Gastrocnemius medialis (tissue), 4 donors: ENCODE measurements at regions not wholly inside any gene's neighbourhood (a gene's known extent, or its start where the extent isn't known, plus 50 kb on each side); places are given as distances from the start of the nearest gene placed in this dataset.

ENCODE experiments used
- ATAC-seq, 2 donors: fragments of 150-250 bp; one replicate each; pipeline ENCODE4 v1.9.1; 2016
- DNase-seq, 2 donors: peaks; one replicate each; pipeline ENCODE4 v3.0.0-alpha.2; 2019
- H3K27ac ChIP-seq, 4 donors: fragments of 200-600 bp; sonication (generic); 1 replicate in 1 of 4; 2 replicates in 3 of 4; pipeline ENCODE4 v1.5.1; 2016 to 2018; ENCODE audit warnings: mild to moderate bottlenecking in 2 of 4, moderate library complexity in 1 of 4
- H3K27me3 ChIP-seq, 3 donors: fragments of 200-600 bp; sonication (generic) in 2 of 3; 1 replicate in 1 of 3; 2 replicates in 2 of 3; pipeline versions ENCODE4 v1.5.1 to v1.6.0; 2016 to 2019; ENCODE audit warnings: mild to moderate bottlenecking in 1 of 3, moderate library complexity in 1 of 3
- H3K36me3 ChIP-seq, 2 donors: fragments of 200-600 bp; sonication (generic) in 1 of 2; one replicate each; pipeline ENCODE4 v1.5.1; 2017 to 2018
- H3K4me1 ChIP-seq, 2 donors: fragments of 200-600 bp; sonication (generic) in 1 of 2; one replicate each; pipeline ENCODE4 v1.5.1; 2016 to 2017; ENCODE audit warnings: mild to moderate bottlenecking in 2 of 2
- H3K4me3 ChIP-seq, 4 donors: fragments of 200-600 bp; sonication (generic) in 3 of 4; 1 replicate in 1 of 4; 2 replicates in 3 of 4; pipeline ENCODE4 v1.5.1; 2016 to 2019; ENCODE audit warnings: mild to moderate bottlenecking in 2 of 4
- H3K9me3 ChIP-seq, 3 donors: fragments of 200-600 bp; sonication (generic) in 2 of 3; 1 replicate in 1 of 3; 2 replicates in 2 of 3; pipeline ENCODE4 v1.5.1; 2016 to 2019
- POLR2A ChIP-seq, 2 donors: fragments of 450-650 bp; IDR thresholded peaks; one replicate each; pipeline ENCODE4 v1.6.1; 2017; ENCODE audit warnings: antibody characterized with exemption in 2 of 2, mild to moderate bottlenecking in 2 of 2, moderate library complexity in 2 of 2
- in situ Hi-C, 4 donors: fragments of 200-750 bp; cut with MboI; loops; one replicate each; pipeline versions ENCODE4 v1.15.0 to v1.8.0; 2017; ENCODE audit warnings: low sequenced_read_pairs in 4 of 4
- intact Hi-C: fragments of 100-400 bp; cut with DNase I; formaldehyde crosslinking; loops from one replicate; pipeline ENCODE4 v1.15.1; 2023; ENCODE audit warnings: low total_unique reads
- TF ChIP-seq, protein P1 (sequence below), 5 experiments: fragments of 450-650 bp in 3 of 5; fragments of 200-600 bp in 2 of 5; sonication (generic) in 2 of 5; IDR thresholded peaks in 4 of 5; conservative IDR thresholded peaks in 1 of 5; 1 replicate in 4 of 5; 2 replicates in 1 of 5; pipeline ENCODE4 v1.5.1; 2016 to 2019; ENCODE audit warnings: antibody characterized with exemption in 5 of 5, mild to moderate bottlenecking in 3 of 5, moderate library complexity in 3 of 5

- no peaks in the 10 kb centered on the region for H3K36me3 ChIP-seq
- no peak overlapping the region for H3K4me3 ChIP-seq
- no peak for DNase-seq
- in situ Hi-C loops (loop anchor here in 1 of 4 donors (25.0 kb wide), 1 partner anchor 979 kb away; no protein-coding TSS in a partner anchor), intact Hi-C loops (no loop called here)
- H3K27me3 ChIP-seq: no peaks in the 10 kb centered on the region
- no peak for TF ChIP-seq POLR2A (IDR thresholded peaks at IDR 0.05)
- TF ChIP-seq, protein P1, sequence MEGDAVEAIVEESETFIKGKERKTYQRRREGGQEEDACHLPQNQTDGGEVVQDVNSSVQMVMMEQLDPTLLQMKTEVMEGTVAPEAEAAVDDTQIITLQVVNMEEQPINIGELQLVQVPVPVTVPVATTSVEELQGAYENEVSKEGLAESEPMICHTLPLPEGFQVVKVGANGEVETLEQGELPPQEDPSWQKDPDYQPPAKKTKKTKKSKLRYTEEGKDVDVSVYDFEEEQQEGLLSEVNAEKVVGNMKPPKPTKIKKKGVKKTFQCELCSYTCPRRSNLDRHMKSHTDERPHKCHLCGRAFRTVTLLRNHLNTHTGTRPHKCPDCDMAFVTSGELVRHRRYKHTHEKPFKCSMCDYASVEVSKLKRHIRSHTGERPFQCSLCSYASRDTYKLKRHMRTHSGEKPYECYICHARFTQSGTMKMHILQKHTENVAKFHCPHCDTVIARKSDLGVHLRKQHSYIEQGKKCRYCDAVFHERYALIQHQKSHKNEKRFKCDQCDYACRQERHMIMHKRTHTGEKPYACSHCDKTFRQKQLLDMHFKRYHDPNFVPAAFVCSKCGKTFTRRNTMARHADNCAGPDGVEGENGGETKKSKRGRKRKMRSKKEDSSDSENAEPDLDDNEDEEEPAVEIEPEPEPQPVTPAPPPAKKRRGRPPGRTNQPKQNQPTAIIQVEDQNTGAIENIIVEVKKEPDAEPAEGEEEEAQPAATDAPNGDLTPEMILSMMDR (IDR thresholded peaks at IDR 0.05 in 4 of 5, conservative IDR thresholded peaks at IDR 0.05 in 1 of 5): no peak
- ATAC-seq: no peak
- no peak overlapping the region for H3K27ac ChIP-seq
- no peaks in the 10 kb centered on the region for H3K9me3 ChIP-seq
- H3K4me1 ChIP-seq: peaks cover 9 to 10% of the 10 kb centered on the region in 2 donors
Observed at GRCh38 chr12:91582811-91583210, 400.2 kb upstream of the DCN start.

GRCh38 chr12:91579516-91580263 lies 397.1 kb upstream of the DCN start:
- Histone ChIP-seq H3K36me3 (no peaks in the 10 kb centered on the region), H3K4me1 (peaks cover 9 to 10% of the 10 kb centered on the region in 2 donors), H3K27me3 (no peaks in the 10 kb centered on the region), H3K4me3 (no peak overlapping the region), H3K9me3 (no peaks in the 10 kb centered on the region), H3K27ac (no peak overlapping the region)
- TF ChIP-seq, protein P1 (IDR thresholded peaks at IDR 0.05 in 4 of 5, conservative IDR thresholded peaks at IDR 0.05 in 1 of 5): no peak
- no peak for TF ChIP-seq POLR2A (IDR thresholded peaks at IDR 0.05)
- no peak for DNase-seq
- intact Hi-C loops (loop anchor here (10.0 kb wide), 2 partner anchors 565 to 995 kb away; partner anchors contain the start of gene BTG1), in situ Hi-C loops (loop anchor here in 1 of 4 donors (25.0 kb wide), 1 partner anchor 983 kb away; no protein-coding TSS in a partner anchor)
- no peak for ATAC-seq

GRCh38 chr12:91577586-91578539 lies 395.2 kb upstream of the DCN start:
- intact Hi-C loops: loop anchor here (10.0 kb wide), 2 partner anchors 567 to 997 kb away; partner anchors contain the start of gene BTG1
- no peak for ATAC-seq
- Histone ChIP-seq H3K4me3 (peak overlapping the region; percentile 19 to 52 (median 27)), H3K36me3 (no peaks in the 10 kb centered on the region), H3K27ac (peak overlapping the region in 2 of 4 donors; percentile 5 to 36), H3K27me3 (no peaks in the 10 kb centered on the region), H3K4me1 (peaks cover 9 to 10% of the 10 kb centered on the region in 2 donors), H3K9me3 (no peaks in the 10 kb centered on the region)
- TF ChIP-seq, protein P1 (IDR thresholded peaks at IDR 0.05 in 4 of 5, conservative IDR thresholded peaks at IDR 0.05 in 1 of 5): peak; percentile 31 to 65 (median 53)
- no peak for TF ChIP-seq POLR2A (IDR thresholded peaks at IDR 0.05)
- in situ Hi-C loops: loop anchor here in 1 of 4 donors (25.0 kb wide), 1 partner anchor 984 kb away; no protein-coding TSS in a partner anchor
- DNase-seq: no peak

DNA sequence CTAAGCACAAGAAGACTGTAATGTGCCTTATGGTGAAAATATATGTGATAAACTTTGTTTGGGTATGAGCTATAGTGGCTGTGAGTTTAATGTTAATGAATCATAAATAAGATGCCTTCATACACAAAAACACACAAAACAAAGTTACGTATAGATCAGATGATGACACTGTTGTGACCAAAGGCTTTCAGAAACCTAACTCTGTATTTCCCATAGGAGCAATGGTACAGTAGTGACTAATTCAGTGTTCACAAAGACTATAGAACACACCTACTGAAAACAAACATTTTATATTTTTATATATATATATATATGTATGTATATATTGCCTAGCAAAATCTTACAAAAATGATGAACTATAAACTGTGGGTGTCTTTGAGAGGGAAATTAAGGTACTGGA lies 393.8 kb upstream of the DCN start:
- ATAC-seq (no peak), DNase-seq (no peak)
- Histone ChIP-seq H3K27me3 (no peaks in the 10 kb centered on the region), H3K36me3 (no peaks in the 10 kb centered on the region), H3K4me1 (peaks cover 9 to 10% of the 10 kb centered on the region in 2 donors), H3K4me3 (no peak overlapping the region), H3K9me3 (no peaks in the 10 kb centered on the region), H3K27ac (no peak overlapping the region)
- intact Hi-C loops: loop anchor here (10.0 kb wide), 2 partner anchors 568 to 998 kb away; partner anchors contain the start of gene BTG1
- in situ Hi-C loops: loop anchor here in 1 of 4 donors (25.0 kb wide), 1 partner anchor 986 kb away; no protein-coding TSS in a partner anchor
- no peak for TF ChIP-seq POLR2A (IDR thresholded peaks at IDR 0.05)
- TF ChIP-seq, protein P1 (IDR thresholded peaks at IDR 0.05 in 4 of 5, conservative IDR thresholded peaks at IDR 0.05 in 1 of 5): no peak
